ENCODE measurements at regions not wholly inside any gene's neighbourhood (a gene's known extent, or its start where the extent isn't known, plus 50 kb on each side); places are given as distances from the start of the nearest gene placed in this dataset.

GRCh38 chr6:22036699-22037098, 260.1 kb downstream of the PRL start:
- DNase-seq, result no peak

GRCh38 chr6:22041797-22042480, 254.9 kb downstream of the PRL start:
- DNase-seq, result no peak

DNA sequence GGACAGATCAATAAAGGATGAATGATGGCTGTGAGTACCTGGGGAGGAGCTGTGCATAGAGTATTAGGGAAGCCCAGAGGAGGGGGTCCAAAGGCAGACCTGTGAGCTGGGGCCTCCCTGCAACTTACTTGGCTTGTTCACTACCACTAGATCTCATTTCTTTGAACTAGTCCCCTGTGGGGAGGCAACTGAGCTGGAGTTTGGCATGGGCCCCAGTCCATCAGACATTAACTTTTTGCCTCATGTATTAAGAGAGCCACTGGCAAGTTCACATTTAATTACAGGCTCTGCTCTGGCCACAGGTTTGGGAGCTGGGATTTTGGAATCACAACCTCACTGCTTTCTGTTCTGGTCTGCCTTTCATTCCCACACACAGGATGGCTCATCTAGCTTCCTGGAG, 254.1 kb downstream of the PRL start:
- DNase-seq, result no peak

DNA sequence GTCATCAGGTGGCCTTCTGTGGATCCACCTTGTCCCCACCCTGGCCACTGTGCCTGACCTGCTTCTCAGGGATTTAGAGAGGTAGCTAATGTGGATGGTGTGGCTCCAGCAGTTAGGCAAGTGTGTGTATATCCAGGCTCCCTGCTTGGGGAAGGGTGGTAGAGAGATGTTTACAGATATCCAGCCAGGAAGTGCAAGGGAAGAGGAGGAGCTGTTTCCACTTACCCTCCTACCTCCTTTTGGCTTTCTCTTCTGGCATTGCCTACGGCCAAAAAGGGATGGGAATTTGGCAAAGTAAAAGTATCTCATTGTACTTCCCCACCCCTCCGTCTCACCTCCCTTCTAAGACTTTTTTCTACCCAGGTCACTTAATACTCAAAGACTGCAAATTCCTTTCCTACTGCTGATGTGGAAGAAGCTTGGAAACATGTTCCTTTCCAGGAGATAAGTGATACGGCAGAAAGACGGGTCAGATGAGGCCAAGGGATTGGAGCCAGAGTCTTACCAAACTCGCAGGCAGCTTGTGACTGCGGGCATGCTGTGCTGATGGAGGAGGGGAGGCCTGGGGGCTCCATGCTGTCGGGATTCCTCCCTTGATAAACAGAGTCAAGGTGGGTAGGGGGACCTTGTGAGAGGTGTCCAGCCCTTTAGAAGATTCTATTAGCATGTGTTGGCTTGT, 253.4 kb downstream of the PRL start:
- no peak for DNase-seq

GRCh38 chr6:22045261-22045912, 251.4 kb downstream of the PRL start:
- no peak for DNase-seq

DNA sequence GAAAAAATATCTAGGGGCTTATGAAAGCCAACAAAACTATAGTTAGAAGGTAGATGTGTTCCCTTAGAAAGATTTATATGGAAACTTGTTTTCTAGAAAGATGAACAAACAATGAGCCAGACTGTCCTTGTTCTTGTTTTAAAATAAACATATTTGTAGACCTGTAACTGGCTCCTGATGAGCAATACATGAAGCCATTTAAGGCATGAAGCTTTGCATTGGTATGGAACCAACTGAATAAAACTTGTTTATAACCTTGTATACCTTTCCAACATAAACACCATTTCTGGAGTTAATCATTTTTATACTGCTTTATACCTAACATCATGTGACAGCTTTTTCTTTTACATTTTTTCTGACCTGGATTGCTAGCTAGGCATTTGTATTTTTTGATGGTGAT, 247.8 kb downstream of the PRL start:
- DNase-seq, result no peak

DNA sequence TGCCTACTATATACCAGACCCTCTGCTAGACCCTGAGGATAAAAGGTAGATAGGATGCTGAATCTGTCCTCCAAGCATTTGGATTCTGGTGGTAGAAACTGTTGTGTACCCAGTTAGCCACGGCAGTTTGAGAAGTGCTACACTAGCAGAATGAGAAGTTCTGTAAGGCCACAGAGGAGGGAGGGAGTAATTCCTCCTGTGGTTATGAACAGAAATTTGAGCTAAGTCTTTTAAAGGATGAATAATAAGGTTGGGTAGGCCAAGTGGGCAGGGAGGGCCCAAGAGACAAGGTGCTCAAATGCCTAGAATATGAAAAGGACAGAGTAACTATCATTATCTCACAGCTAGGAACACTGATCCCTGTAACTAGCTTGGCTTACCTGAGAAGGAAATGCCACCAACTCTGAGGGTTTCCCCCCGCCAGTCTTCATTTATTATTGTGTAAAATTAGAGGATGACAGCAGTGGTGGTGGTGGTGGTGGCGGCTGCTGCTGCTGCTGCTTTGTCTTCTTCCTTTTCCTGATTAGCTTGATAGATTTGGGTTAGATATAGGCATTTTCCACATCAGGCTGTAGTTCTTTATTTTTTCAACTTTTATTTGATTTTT, 243.3 kb downstream of the PRL start:
- no peak for DNase-seq

GRCh38 chr6:22056398-22056797, 240.4 kb downstream of the PRL start:
- no peak for DNase-seq

GRCh38 chr6:22057962-22058361, 238.9 kb downstream of the PRL start:
- no peak for DNase-seq

- no peak for DNase-seq
Observed at GRCh38 chr6:22059126-22059525, 237.7 kb downstream of the PRL start.

GRCh38 chr6:22059946-22060345, 236.9 kb downstream of the PRL start:
- no peak for DNase-seq

GRCh38 chr6:22062807-22063408, 233.9 kb downstream of the PRL start:
- peak; percentile 22 for DNase-seq

DNA sequence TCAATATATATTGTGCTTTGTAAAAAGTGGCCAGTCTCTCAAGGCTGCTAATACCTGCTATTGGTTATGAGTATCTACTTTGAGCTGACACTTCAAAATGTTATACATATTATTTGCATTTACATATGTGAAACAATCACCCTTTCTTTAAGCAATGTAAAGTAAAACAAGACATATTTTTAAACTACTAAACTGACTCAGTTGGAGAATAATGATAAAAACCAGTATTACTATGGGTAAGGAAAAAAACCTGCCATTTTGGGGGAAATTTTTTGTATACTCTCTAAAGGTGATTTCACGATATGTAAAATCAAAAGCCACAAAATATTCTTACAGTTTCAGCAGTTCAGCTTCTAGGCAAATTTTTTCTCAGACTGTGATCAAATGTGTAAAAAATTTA, 232.3 kb downstream of the PRL start:
- DNase-seq, result no peak

- no peak for DNase-seq
Observed at GRCh38 chr6:22067122-22067521, 229.7 kb downstream of the PRL start.

DNA sequence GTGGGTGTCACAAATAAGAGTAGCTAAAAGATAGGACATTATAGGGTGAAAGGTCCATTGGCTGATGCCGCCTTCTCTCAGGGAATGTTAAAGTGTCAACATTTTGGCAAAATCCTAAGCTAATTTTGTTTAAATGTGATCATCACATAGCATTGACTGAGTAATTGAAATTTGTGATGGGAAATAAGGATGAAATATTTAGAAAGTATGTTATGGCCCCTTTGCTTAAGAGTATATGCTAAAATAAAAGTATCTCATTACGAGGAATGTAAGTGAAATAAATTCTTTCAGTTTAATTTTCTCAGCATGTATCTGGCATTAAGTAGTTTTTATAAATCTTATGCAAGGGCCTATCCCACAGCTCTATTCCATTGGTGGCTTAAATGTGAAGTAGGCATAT, 229.2 kb downstream of the PRL start:
- DNase-seq, result no peak

DNA sequence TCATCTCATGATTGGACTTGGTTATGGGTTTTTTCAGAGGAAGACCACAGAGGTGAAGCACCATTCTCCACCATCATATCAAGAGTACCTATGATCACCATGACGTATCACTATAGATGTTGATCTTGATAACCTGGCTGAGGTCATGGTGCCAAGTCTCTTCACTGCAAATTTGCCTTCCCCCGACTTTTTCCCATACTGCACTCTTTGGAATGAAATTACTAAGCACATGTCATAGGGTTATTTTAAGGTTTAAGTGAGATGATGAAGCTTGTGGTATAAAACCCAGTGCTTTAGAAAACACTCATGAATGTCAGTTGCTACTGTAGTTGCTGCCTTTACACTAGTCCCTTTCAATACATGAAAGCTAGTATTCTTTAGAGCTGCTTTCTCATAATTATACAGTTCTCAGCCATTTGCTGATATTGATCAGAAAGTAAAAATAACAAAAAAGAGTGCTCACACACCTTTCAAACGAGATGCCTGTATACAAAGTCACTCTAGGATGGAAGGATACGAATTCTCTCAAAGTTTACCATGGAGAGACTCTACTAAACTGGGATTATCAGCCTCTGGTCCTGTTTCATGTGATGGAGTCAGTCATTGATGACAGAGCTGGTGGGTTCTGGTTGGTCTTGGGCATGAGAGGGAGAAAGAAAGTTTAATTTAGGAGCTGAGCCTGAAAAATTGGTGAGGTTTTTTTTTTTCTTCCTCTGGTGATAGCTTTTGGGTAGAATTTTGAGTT, 228.1 kb downstream of the PRL start:
- no peak for DNase-seq

DNA sequence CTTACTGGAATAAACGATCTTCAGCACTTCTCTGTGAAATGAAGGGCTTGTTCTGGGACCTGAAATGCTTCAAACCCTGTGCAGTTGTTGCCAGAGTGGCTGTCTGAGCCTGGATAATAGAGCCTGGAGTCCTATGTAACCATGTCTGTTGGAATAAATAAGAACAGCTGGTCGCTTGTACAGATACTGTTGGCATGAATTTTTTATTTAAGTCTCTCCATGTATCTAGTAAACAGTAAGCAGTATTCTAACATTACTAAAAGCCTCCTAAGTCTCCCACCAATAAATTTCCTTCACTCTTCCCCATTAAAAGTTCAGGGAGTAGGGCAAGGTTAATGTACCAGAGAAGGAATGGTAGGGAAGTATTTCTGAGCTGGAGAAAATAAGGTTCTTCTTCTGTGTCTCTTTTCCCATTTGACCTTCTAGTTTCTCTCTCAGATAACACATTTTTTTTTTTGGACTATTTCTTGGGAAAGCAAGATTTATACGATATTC, 227.5 kb downstream of the PRL start:
- no peak for DNase-seq

- DNase-seq, result no peak
Observed at GRCh38 chr6:22071270-22072041, 225.4 kb downstream of the PRL start.

- DNase-seq, result no peak
Observed at GRCh38 chr6:22072949-22073348, 223.9 kb downstream of the PRL start.

DNA sequence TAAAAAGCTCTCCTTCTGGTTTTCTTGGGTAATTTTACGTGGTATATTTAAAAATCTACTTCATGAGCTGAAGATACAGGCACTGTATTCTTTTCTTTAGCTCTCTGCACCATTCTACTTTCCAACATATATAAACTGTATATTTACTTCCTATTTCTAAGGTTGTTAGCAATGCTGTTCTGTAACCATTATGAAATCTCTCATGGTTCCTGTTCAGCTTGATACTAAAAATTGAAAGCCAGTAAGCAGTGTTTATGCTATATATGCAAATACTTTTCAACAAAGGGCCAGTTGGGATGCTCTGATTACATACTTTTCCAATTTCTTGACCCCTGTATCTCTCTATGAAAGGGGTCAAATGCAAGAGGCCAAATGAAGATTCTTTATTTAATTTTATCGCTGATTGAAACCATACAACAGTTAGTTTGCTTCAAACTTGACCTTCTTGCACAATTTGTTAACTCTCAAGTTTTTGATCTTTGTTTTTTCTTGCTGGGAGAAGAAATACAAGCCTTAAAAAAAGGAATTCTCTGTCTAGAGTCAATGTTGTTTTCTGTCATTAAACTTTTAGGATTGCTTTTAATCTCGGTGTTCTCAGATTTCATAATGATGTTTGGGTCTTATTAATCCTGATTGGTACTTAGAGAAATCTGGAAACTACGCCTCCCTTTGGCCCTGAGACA, 223.2 kb downstream of the PRL start:
- DNase-seq, result no peak

GRCh38 chr6:22078288-22078687, 218.5 kb downstream of the PRL start:
- DNase-seq, result no peak
